Thymus (tissue), 11 donors: ENCODE measurements at regions not wholly inside any gene's neighbourhood (a gene's known extent, or its start where the extent isn't known, plus 50 kb on each side); places are given as distances from the start of the nearest gene placed in this dataset.

ENCODE experiments used
- DNase-seq, 9 donors: peaks; one replicate each; pipeline ENCODE4 v3.0.0-alpha.2; 2013; ENCODE audit warnings: low spot score in 9 of 9, low read depth in 6 of 9, missing footprints in 1 of 9
- H3K27ac ChIP-seq, 2 donors: one replicate each; pipeline ENCODE4 v1.5.1; 2013; ENCODE audit warnings: control low read depth in 1 of 2, low read depth in 1 of 2, low read length in 1 of 2, mild to moderate bottlenecking in 1 of 2, moderate library complexity in 1 of 2
- H3K27me3 ChIP-seq, 2 donors: one replicate each; pipeline ENCODE4 v1.5.1; 2013; ENCODE audit warnings: low read length in 1 of 2; ENCODE audit not compliant: control insufficient read depth in 2 of 2, insufficient read depth in 1 of 2
- H3K36me3 ChIP-seq, 2 donors: one replicate each; pipeline ENCODE4 v1.5.1; 2013; ENCODE audit warnings: low read length in 1 of 2, mild to moderate bottlenecking in 1 of 2, moderate library complexity in 1 of 2; ENCODE audit not compliant: control insufficient read depth in 2 of 2, insufficient read depth in 2 of 2
- H3K4me1 ChIP-seq, 2 donors: one replicate each; pipeline ENCODE4 v1.5.1; 2013; ENCODE audit warnings: low read length in 2 of 2; ENCODE audit not compliant: control insufficient read depth in 2 of 2, insufficient read depth in 2 of 2
- H3K4me3 ChIP-seq, 2 donors: one replicate each; pipeline ENCODE4 v1.5.1; 2013; ENCODE audit warnings: low read length in 2 of 2, control low read depth in 1 of 2, mild to moderate bottlenecking in 1 of 2
- H3K9me3 ChIP-seq, 2 donors: one replicate each; pipeline ENCODE4 v1.5.1; 2013; ENCODE audit warnings: low read length in 1 of 2, mild to moderate bottlenecking in 1 of 2; ENCODE audit not compliant: control insufficient read depth in 2 of 2, insufficient read depth in 1 of 2
- WGBS: extraction: QIAGEN DNeasy Blood & Tissue Kit; methylation state at CpG from one replicate; pipeline ENCODE4 v1.1.7; 2013; 5-methylcytosine and 5-hydroxymethylcytosine counted together
- donor health status: healthy.

GRCh38 chr5:68949256-68949655, 144.6 kb upstream of the SLC30A5 start:
- no peak for DNase-seq
- H3K4me3 ChIP-seq, result no peak overlapping the region
- H3K36me3 ChIP-seq, result no peaks in the 10 kb centered on the region
- no peak overlapping the region for H3K27ac ChIP-seq
- no peaks in the 10 kb centered on the region for H3K9me3 ChIP-seq
- H3K27me3 ChIP-seq, result no peaks in the 10 kb centered on the region
- WGBS, result 88% methylated on average over 3 of the region's 3 CpGs
- H3K4me1 ChIP-seq, result no peaks in the 10 kb centered on the region

- DNase-seq, result no peak
- H3K4me3 ChIP-seq, result no peak overlapping the region
- H3K9me3 ChIP-seq, result no peaks in the 10 kb centered on the region
- H3K36me3 ChIP-seq, result no peaks in the 10 kb centered on the region
- no peak overlapping the region for H3K27ac ChIP-seq
- 80% methylated on average over 4 of the region's 4 CpGs for WGBS
- H3K4me1 ChIP-seq, result no peaks in the 10 kb centered on the region
- H3K27me3 ChIP-seq, result no peaks in the 10 kb centered on the region
Observed at GRCh38 chr5:68949711-68950110, 144.1 kb upstream of the SLC30A5 start.

GRCh38 chr5:68950125-68950524, 143.7 kb upstream of the SLC30A5 start:
- no peaks in the 10 kb centered on the region for H3K36me3 ChIP-seq
- WGBS, result 77% methylated on average over 6 of the region's 6 CpGs
- H3K9me3 ChIP-seq, result no peaks in the 10 kb centered on the region
- no peaks in the 10 kb centered on the region for H3K27me3 ChIP-seq
- no peaks in the 10 kb centered on the region for H3K4me1 ChIP-seq
- no peak overlapping the region for H3K4me3 ChIP-seq
- no peak overlapping the region for H3K27ac ChIP-seq
- DNase-seq, result peak in 1 of 9 donors; percentile 11

GRCh38 chr5:68950930-68951329, 142.9 kb upstream of the SLC30A5 start:
- Histone ChIP-seq H3K27me3 (no peaks in the 10 kb centered on the region), H3K27ac (no peak overlapping the region), H3K9me3 (peaks cover 0 to 2% of the 10 kb centered on the region in 2 donors), H3K36me3 (no peaks in the 10 kb centered on the region), H3K4me3 (no peak overlapping the region), H3K4me1 (no peaks in the 10 kb centered on the region)
- no peak for DNase-seq
- 96% methylated on average over 1 of the region's 1 CpG for WGBS

- Histone ChIP-seq H3K9me3 (peaks cover 0 to 2% of the 10 kb centered on the region in 2 donors), H3K4me1 (no peaks in the 10 kb centered on the region), H3K36me3 (no peaks in the 10 kb centered on the region), H3K27me3 (no peaks in the 10 kb centered on the region), H3K27ac (no peak overlapping the region), H3K4me3 (no peak overlapping the region)
- 90% methylated on average over 3 of the region's 3 CpGs for WGBS
- DNase-seq, result no peak
Observed at GRCh38 chr5:68953231-68953874, 140.5 kb upstream of the SLC30A5 start.

- Histone ChIP-seq H3K36me3 (no peaks in the 10 kb centered on the region), H3K27me3 (no peaks in the 10 kb centered on the region), H3K9me3 (peaks cover 0 to 2% of the 10 kb centered on the region in 2 donors), H3K4me1 (no peaks in the 10 kb centered on the region), H3K27ac (no peak overlapping the region), H3K4me3 (no peak overlapping the region)
- no peak for DNase-seq
- WGBS, result 77% methylated on average over 9 of the region's 9 CpGs
Observed at GRCh38 chr5:68953875-68954617, 139.8 kb upstream of the SLC30A5 start.

GRCh38 chr5:68954618-68954910, 139.2 kb upstream of the SLC30A5 start:
- Histone ChIP-seq H3K36me3 (no peaks in the 10 kb centered on the region), H3K4me1 (no peaks in the 10 kb centered on the region), H3K4me3 (no peak overlapping the region), H3K9me3 (peaks cover 0 to 2% of the 10 kb centered on the region in 2 donors), H3K27me3 (no peaks in the 10 kb centered on the region), H3K27ac (no peak overlapping the region)
- DNase-seq, result no peak
- WGBS, result 97% methylated on average over 2 of the region's 2 CpGs

GRCh38 chr5:68957591-68957990, 136.2 kb upstream of the SLC30A5 start:
- DNase-seq, result no peak
- H3K36me3 ChIP-seq, result no peaks in the 10 kb centered on the region
- peaks cover 0 to 2% of the 10 kb centered on the region in 2 donors for H3K4me1 ChIP-seq
- peaks cover 0 to 2% of the 10 kb centered on the region in 2 donors for H3K9me3 ChIP-seq
- H3K4me3 ChIP-seq, result no peak overlapping the region
- H3K27me3 ChIP-seq, result no peaks in the 10 kb centered on the region
- no peak overlapping the region for H3K27ac ChIP-seq

GRCh38 chr5:68958428-68958827, 135.4 kb upstream of the SLC30A5 start:
- Histone ChIP-seq H3K9me3 (peaks cover 0 to 2% of the 10 kb centered on the region in 2 donors), H3K4me3 (no peak overlapping the region), H3K36me3 (no peaks in the 10 kb centered on the region), H3K27me3 (no peaks in the 10 kb centered on the region), H3K27ac (no peak overlapping the region), H3K4me1 (peaks cover 0 to 4% of the 10 kb centered on the region in 2 donors)
- no peak for DNase-seq
- 98% methylated on average over 1 of the region's 1 CpG for WGBS
